Activated CD4-positive, alpha-beta T cell treated with anti-CD3 and anti-CD28 coated beads, Interleukin-2, amount 50 U/mL, for 4 hours (primary cell): ENCODE measurements at regions not wholly inside any gene's neighbourhood (a gene's known extent, or its start where the extent isn't known, plus 50 kb on each side); places are given as distances from the start of the nearest gene placed in this dataset.
"Not testable (repeated sequence)": the region's sequence is repeated elsewhere in the genome, so short reads cannot be mapped to it uniquely, and the experiment has no call there.

Source experiments
- DNase-seq, 2 experiments: peaks; one replicate each; pipeline ENCODE4 v3.0.0-alpha.2; 2020

- no peak for DNase-seq
Measured at GRCh38 chr5:57653636-57654290, 171.2 kb upstream of the ACTBL2 start.

- no peak for DNase-seq
Measured at GRCh38 chr5:57651127-57651526, 168.5 kb upstream of the ACTBL2 start.

- DNase-seq: no peak
Measured at GRCh38 chr5:57650360-57651069, 167.9 kb upstream of the ACTBL2 start.

- no peak for DNase-seq
Measured at GRCh38 chr5:57642698-57643097, 160.1 kb upstream of the ACTBL2 start.

GRCh38 chr5:57642066-57642465, 159.5 kb upstream of the ACTBL2 start:
- no peak for DNase-seq

- DNase-seq: no peak
Measured at GRCh38 chr5:57635146-57635777, 152.7 kb upstream of the ACTBL2 start.

- no peak for DNase-seq
Measured at GRCh38 chr5:57632937-57633336, 150.3 kb upstream of the ACTBL2 start.

GRCh38 chr5:57631139-57631538, 148.5 kb upstream of the ACTBL2 start:
- not testable (repeated sequence) for DNase-seq

- DNase-seq: no peak
Measured at GRCh38 chr5:57627661-57628060, 145.1 kb upstream of the ACTBL2 start.

- no peak for DNase-seq
Measured at GRCh38 chr5:57626703-57627102, 144.1 kb upstream of the ACTBL2 start.

- no peak for DNase-seq
Measured at GRCh38 chr5:57621624-57622023, 139.0 kb upstream of the ACTBL2 start.

- no peak for DNase-seq
Measured at GRCh38 chr5:57618767-57619381, 136.3 kb upstream of the ACTBL2 start.

- no peak for DNase-seq
Measured at GRCh38 chr5:57613741-57614140, 131.1 kb upstream of the ACTBL2 start.

- DNase-seq: no peak
Measured at GRCh38 chr5:57611177-57611576, 128.6 kb upstream of the ACTBL2 start.

GRCh38 chr5:57608542-57608941, 125.9 kb upstream of the ACTBL2 start:
- DNase-seq: no peak

- no peak for DNase-seq
Measured at GRCh38 chr5:57601996-57602395, 119.4 kb upstream of the ACTBL2 start.

- DNase-seq: no peak
Measured at GRCh38 chr5:57600321-57600720, 117.7 kb upstream of the ACTBL2 start.

- DNase-seq: no peak
Measured at GRCh38 chr5:57598756-57599155, 116.1 kb upstream of the ACTBL2 start.

- no peak for DNase-seq
Measured at GRCh38 chr5:57598097-57598496, 115.5 kb upstream of the ACTBL2 start.

- DNase-seq: no peak
Measured at GRCh38 chr5:57595523-57595991, 112.9 kb upstream of the ACTBL2 start.

- no peak for DNase-seq
Measured at GRCh38 chr5:57594436-57594835, 111.8 kb upstream of the ACTBL2 start.

- DNase-seq: no peak
Measured at GRCh38 chr5:57592236-57592635, 109.6 kb upstream of the ACTBL2 start.

GRCh38 chr5:57586649-57587048, 104.0 kb upstream of the ACTBL2 start:
- DNase-seq: no peak
